Tibial artery (tissue), 4 donors: ENCODE measurements at regions not wholly inside any gene's neighbourhood (a gene's known extent, or its start where the extent isn't known, plus 50 kb on each side); places are given as distances from the start of the nearest gene placed in this dataset.

ENCODE experiments used
- DNase-seq, 2 donors: peaks; one replicate each; pipeline ENCODE4 v3.0.0-alpha.2; 2019
- H3K27ac ChIP-seq, 2 donors: fragments of 200-600 bp; sonication (generic) in 1 of 2; 1 replicate in 1 of 2; 2 replicates in 1 of 2; pipeline ENCODE4 v1.5.1; 2018 to 2019; ENCODE audit warnings: mild to moderate bottlenecking in 1 of 2
- H3K27me3 ChIP-seq, 2 donors: fragments of 200-600 bp; sonication (generic) in 1 of 2; one replicate each; pipeline versions ENCODE4 v1.5.1 to v1.6.0; 2016 to 2019
- H3K36me3 ChIP-seq, 3 donors: fragments of 200-600 bp; sonication (generic) in 2 of 3; one replicate each; pipeline ENCODE4 v1.5.1; 2016 to 2019; ENCODE audit warnings: mild to moderate bottlenecking in 2 of 3
- H3K4me1 ChIP-seq, 4 donors: fragments of 200-600 bp; sonication (generic) in 2 of 4; 1 replicate in 3 of 4; 2 replicates in 1 of 4; pipeline ENCODE4 v1.5.1; 2016 to 2019
- H3K4me3 ChIP-seq, 2 donors: fragments of 200-600 bp; sonication (generic) in 1 of 2; 1 replicate in 1 of 2; 2 replicates in 1 of 2; pipeline ENCODE4 v1.5.1; 2018 to 2019; ENCODE audit warnings: mild to moderate bottlenecking in 2 of 2
- H3K9me3 ChIP-seq, 3 donors: fragments of 200-600 bp; sonication (generic) in 1 of 3; one replicate each; pipeline ENCODE4 v1.5.1; 2016 to 2019
- intact Hi-C: fragments of 100-400 bp; cut with DNase I; formaldehyde crosslinking; loops from one replicate; pipeline ENCODE4 v1.15.0; 2023; ENCODE audit warnings: low total_unique reads
- TF ChIP-seq, protein P1 (sequence below), 2 experiments: fragments of 200-600 bp in 1 of 2; fragments of 450-650 bp in 1 of 2; IDR thresholded peaks; one replicate each; pipeline ENCODE4 v1.5.1; 2017 to 2019; ENCODE audit warnings: antibody characterized with exemption in 2 of 2, mild to moderate bottlenecking in 1 of 2, moderate library complexity in 1 of 2

DNA sequence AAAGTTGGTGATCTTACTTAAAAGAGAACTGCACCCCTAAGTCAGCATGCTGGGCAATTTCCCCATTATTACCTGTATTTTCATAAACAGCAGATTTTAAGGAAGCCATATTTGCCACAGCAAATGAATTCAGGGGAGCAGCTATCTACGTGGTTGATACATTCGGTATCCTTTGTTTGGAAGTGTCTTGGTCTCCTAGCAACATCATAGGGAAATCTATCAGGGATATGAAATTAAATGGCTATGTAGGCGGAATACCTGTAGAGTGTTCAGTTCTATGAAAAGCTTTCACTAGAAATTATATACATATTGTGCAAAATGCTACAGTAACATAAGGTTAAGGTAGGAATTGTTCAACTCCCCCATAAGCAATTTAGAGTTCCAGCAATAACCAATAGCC lies 157.2 kb upstream of the EMCN start:
- Histone ChIP-seq H3K4me1 (no peaks in the 10 kb centered on the region), H3K36me3 (no peaks in the 10 kb centered on the region), H3K9me3 (no peaks in the 10 kb centered on the region), H3K4me3 (no peak overlapping the region), H3K27me3 (no peaks in the 10 kb centered on the region), H3K27ac (no peak overlapping the region)
- TF ChIP-seq, protein P1, sequence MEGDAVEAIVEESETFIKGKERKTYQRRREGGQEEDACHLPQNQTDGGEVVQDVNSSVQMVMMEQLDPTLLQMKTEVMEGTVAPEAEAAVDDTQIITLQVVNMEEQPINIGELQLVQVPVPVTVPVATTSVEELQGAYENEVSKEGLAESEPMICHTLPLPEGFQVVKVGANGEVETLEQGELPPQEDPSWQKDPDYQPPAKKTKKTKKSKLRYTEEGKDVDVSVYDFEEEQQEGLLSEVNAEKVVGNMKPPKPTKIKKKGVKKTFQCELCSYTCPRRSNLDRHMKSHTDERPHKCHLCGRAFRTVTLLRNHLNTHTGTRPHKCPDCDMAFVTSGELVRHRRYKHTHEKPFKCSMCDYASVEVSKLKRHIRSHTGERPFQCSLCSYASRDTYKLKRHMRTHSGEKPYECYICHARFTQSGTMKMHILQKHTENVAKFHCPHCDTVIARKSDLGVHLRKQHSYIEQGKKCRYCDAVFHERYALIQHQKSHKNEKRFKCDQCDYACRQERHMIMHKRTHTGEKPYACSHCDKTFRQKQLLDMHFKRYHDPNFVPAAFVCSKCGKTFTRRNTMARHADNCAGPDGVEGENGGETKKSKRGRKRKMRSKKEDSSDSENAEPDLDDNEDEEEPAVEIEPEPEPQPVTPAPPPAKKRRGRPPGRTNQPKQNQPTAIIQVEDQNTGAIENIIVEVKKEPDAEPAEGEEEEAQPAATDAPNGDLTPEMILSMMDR (IDR thresholded peaks at IDR 0.05): no peak
- intact Hi-C loops: no loop called here
- DNase-seq: no peak

DNA sequence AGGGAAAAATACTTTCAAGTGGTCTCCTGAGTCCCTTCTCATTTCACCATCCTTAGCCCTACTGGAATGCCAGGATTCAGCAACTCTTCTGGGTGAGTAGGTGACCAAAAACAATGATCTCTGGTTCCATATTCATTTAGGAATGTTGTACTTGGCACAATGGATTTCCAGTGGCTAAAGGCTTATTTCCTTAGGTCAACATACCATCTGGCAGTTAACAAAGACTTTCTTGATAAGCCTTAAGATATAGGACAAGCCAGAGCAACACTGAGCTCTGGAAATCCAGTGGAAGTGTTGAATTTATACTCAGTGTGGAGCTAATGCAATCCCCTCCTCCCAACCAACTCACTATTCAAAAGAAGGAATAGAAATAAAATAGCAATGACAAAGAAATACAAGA lies 139.4 kb upstream of the EMCN start:
- TF ChIP-seq, protein P1 (IDR thresholded peaks at IDR 0.05): no peak
- no peak for DNase-seq
- Histone ChIP-seq H3K4me3 (no peak overlapping the region), H3K36me3 (no peaks in the 10 kb centered on the region), H3K27ac (no peak overlapping the region), H3K4me1 (no peaks in the 10 kb centered on the region), H3K27me3 (no peaks in the 10 kb centered on the region), H3K9me3 (no peaks in the 10 kb centered on the region)
- intact Hi-C loops: no loop called here

DNA sequence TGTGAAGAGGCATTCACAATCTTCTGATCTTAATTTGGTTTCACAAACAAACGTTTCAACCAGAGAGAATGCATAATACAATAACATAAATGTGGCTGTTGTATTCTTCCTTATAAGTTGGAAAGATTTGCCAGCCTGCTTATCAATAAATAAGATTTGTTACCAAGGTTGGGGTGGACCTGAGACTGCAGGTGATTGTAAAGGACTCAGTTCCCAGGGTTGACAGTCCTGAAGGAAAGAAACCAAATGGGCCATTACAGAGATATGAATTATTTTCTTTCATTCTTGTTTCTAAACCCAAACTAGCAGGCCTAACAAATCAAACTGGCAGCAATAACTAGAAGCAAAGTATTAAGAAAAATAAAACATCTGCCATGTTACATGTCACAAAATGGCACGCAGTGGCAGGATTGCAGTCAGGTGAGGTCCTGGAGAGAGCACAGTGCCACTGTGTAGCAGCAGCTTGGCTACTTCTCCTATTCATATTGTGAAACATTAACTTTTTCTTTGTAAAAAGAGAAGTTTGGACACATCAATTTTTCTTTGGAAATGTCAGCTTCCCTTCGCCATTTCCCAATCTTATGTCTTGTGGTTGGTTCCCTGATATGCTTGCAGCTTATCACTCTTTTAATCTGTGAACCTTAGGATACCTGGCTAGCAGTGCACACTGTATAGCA lies 133.8 kb upstream of the EMCN start:
- intact Hi-C loops: no loop called here
- TF ChIP-seq, protein P1 (IDR thresholded peaks at IDR 0.05): no peak
- H3K4me1 ChIP-seq: no peaks in the 10 kb centered on the region

DNA sequence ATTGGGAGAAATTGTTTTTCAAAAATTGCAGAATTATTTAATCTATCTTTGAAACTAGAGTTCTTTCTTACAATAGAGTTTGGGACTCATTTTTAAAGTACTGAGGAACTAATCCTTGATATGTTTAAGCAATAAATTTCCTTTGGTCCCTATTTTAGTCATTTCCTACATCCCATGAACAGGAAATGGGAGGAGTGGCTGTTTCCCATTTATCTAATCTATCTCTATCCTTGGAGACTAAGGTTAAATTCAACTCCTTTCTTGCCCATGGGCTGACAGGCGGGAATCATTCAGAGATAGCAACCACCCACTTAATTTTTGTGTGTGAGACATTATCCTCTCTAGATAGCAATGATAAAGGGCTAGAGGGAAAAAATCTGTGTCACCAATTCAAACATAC lies 131.6 kb upstream of the EMCN start:
- no peak overlapping the region for H3K27ac ChIP-seq
- no peak for DNase-seq
- TF ChIP-seq, protein P1 (IDR thresholded peaks at IDR 0.05): no peak
- H3K4me1 ChIP-seq: no peaks in the 10 kb centered on the region
- no peak overlapping the region for H3K4me3 ChIP-seq
- no peaks in the 10 kb centered on the region for H3K9me3 ChIP-seq
- no peaks in the 10 kb centered on the region for H3K36me3 ChIP-seq
- H3K27me3 ChIP-seq: no peaks in the 10 kb centered on the region
- intact Hi-C loops: no loop called here

More for the DNA sequence above, 133.8 kb upstream of the EMCN start:
- Histone ChIP-seq H3K9me3 (no peaks in the 10 kb centered on the region), H3K27me3 (no peaks in the 10 kb centered on the region), H3K4me3 (no peak overlapping the region), H3K27ac (no peak overlapping the region), H3K36me3 (no peaks in the 10 kb centered on the region)
- DNase-seq: no peak

DNA sequence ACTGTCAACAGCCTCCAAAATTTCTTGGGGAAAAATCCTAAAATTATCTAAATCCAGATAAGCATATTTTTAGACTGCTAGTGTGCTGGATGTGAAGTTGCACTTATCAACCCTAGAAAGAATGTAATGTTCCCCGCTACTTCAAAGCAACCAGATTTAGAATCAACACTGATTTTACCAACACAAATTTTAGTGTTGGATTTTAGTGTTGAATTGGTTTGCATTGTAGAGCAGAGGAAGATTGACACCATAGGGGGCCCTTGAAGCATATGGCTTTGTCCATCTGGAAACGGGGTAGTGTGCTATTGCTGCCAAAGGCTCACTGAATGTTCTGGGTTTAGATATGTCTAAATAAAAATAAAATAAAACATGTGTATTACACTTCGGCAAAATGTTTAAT lies 126.3 kb upstream of the EMCN start:
- H3K9me3 ChIP-seq: no peaks in the 10 kb centered on the region
- H3K27ac ChIP-seq: no peak overlapping the region
- no peaks in the 10 kb centered on the region for H3K27me3 ChIP-seq
- intact Hi-C loops: no loop called here
- no peaks in the 10 kb centered on the region for H3K4me1 ChIP-seq
- DNase-seq: no peak
- H3K4me3 ChIP-seq: no peak overlapping the region
- no peaks in the 10 kb centered on the region for H3K36me3 ChIP-seq
- TF ChIP-seq, protein P1 (IDR thresholded peaks at IDR 0.05): no peak

DNA sequence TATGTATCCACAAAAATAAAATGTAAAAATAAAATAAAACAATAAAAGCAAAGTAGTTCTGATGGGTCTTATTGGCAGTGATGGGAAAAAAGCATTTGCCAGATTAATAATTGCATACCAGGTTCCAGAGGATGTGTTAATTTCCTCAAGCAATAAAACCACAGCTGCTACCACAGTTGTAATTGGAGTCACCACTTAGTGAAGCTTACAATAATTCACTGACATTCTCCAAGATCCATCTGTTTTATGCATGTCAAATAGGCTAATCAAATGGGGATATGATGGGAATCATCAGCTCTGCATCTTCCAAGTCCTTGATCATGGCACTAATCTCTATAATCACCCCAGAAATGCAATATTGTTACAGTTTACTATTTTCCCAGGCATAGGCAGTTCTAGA lies 123.5 kb upstream of the EMCN start:
- intact Hi-C loops: no loop called here
- no peaks in the 10 kb centered on the region for H3K4me1 ChIP-seq
- TF ChIP-seq, protein P1 (IDR thresholded peaks at IDR 0.05): no peak
- no peaks in the 10 kb centered on the region for H3K9me3 ChIP-seq
- H3K27ac ChIP-seq: no peak overlapping the region
- H3K27me3 ChIP-seq: no peaks in the 10 kb centered on the region
- H3K36me3 ChIP-seq: no peaks in the 10 kb centered on the region
- no peak for DNase-seq
- no peak overlapping the region for H3K4me3 ChIP-seq
